BE2C (cell line): ENCODE measurements at regions not wholly inside any gene's neighbourhood (a gene's known extent, or its start where the extent isn't known, plus 50 kb on each side); places are given as distances from the start of the nearest gene placed in this dataset.

Source experiments
- DNase-seq: peaks from one replicate; pipeline ENCODE4 v3.0.0-alpha.2; 2020
- H3K27me3 ChIP-seq: fragments of 250-450 bp; sonication (Bioruptor Pico); 2 replicates; pipeline ENCODE4 v1.5.1; 2020; ENCODE audit warnings: mild to moderate bottlenecking
- H3K36me3 ChIP-seq: fragments of 250-450 bp; sonication (Bioruptor Pico); 2 replicates; pipeline ENCODE4 v1.5.1; 2020; ENCODE audit warnings: mild to moderate bottlenecking
- H3K4me1 ChIP-seq: fragments of 250-450 bp; sonication (Bioruptor Pico); 2 replicates; pipeline ENCODE4 v1.5.1; 2020
- H3K4me3 ChIP-seq: 2 replicates; pipeline ENCODE4 v1.5.1; 2011; ENCODE audit warnings: low read depth, low read length
- H3K9me3 ChIP-seq: fragments of 250-450 bp; sonication (Bioruptor Pico); 2 replicates; pipeline ENCODE4 v1.5.1; 2020
- CTCF ChIP-seq: IDR thresholded peaks from 2 replicates; pipeline ENCODE4 v1.5.1; 2012; ENCODE audit warnings: mild to moderate bottlenecking, low read depth, low read length

GRCh38 chr17:79509008-79509407 lies 101.8 kb downstream of the RBFOX3 start:
- TF ChIP-seq CTCF = no peak
- Histone ChIP-seq H3K9me3 (no peaks in the 10 kb centered on the region; the same call in 1 of the 2 replicates), H3K4me1 (no peaks in the 10 kb centered on the region), H3K4me3 (no peak overlapping the region), H3K27me3 (peaks cover 29% of the 10 kb centered on the region), H3K36me3 (no peaks in the 10 kb centered on the region)
- DNase-seq = no peak

- no peak for TF ChIP-seq CTCF
- Histone ChIP-seq H3K9me3 (no peaks in the 10 kb centered on the region; the same call in 1 of the 2 replicates), H3K27me3 (peaks cover 36% of the 10 kb centered on the region), H3K4me3 (no peak overlapping the region), H3K36me3 (no peaks in the 10 kb centered on the region), H3K4me1 (no peaks in the 10 kb centered on the region)
- DNase-seq = no peak
Measured at GRCh38 chr17:79508291-79508716, 102.5 kb downstream of the RBFOX3 start.

- no peak for DNase-seq
- Histone ChIP-seq H3K27me3 (peaks cover 36% of the 10 kb centered on the region), H3K36me3 (no peaks in the 10 kb centered on the region), H3K9me3 (no peaks in the 10 kb centered on the region; the same call in 1 of the 2 replicates), H3K4me3 (no peak overlapping the region), H3K4me1 (no peaks in the 10 kb centered on the region)
- no peak for TF ChIP-seq CTCF
Measured at GRCh38 chr17:79506955-79507354, 103.9 kb downstream of the RBFOX3 start.

- no peak for TF ChIP-seq CTCF
- Histone ChIP-seq H3K27me3 (peaks cover 38% of the 10 kb centered on the region), H3K36me3 (no peaks in the 10 kb centered on the region), H3K4me1 (no peaks in the 10 kb centered on the region), H3K9me3 (no peaks in the 10 kb centered on the region; the same call in 1 of the 2 replicates), H3K4me3 (no peak overlapping the region)
- DNase-seq = no peak
Measured at GRCh38 chr17:79506150-79506870, 104.5 kb downstream of the RBFOX3 start.

- no peak for DNase-seq
- Histone ChIP-seq H3K4me3 (no peak overlapping the region), H3K4me1 (no peaks in the 10 kb centered on the region), H3K9me3 (no peaks in the 10 kb centered on the region), H3K36me3 (no peaks in the 10 kb centered on the region), H3K27me3 (peaks cover 40% of the 10 kb centered on the region)
- TF ChIP-seq CTCF = no peak
Measured at GRCh38 chr17:79505199-79505598, 105.7 kb downstream of the RBFOX3 start.

- no peaks in the 10 kb centered on the region for H3K9me3 ChIP-seq
- DNase-seq = no peak
- no peak overlapping the region for H3K4me3 ChIP-seq
- H3K4me1 ChIP-seq = no peaks in the 10 kb centered on the region
- no peak for TF ChIP-seq CTCF
- H3K36me3 ChIP-seq = no peaks in the 10 kb centered on the region
- peaks cover 30% of the 10 kb centered on the region for H3K27me3 ChIP-seq
Measured at GRCh38 chr17:79504181-79504605, 106.7 kb downstream of the RBFOX3 start.
